Stimulated activated CD4-positive, alpha-beta T cell treated with anti-CD3 and anti-CD28 coated beads, Interleukin-2, amount 100 ng/mL, for 4 hours (primary cell): ENCODE measurements at regions not wholly inside any gene's neighbourhood (a gene's known extent, or its start where the extent isn't known, plus 50 kb on each side); places are given as distances from the start of the nearest gene placed in this dataset.
"Not testable (repeated sequence)": the region's sequence is repeated elsewhere in the genome, so short reads cannot be mapped to it uniquely, and the experiment has no call there.

Experiments
- DNase-seq: peaks from one replicate; pipeline ENCODE4 v3.0.0-alpha.2; 2020; ENCODE audit warnings: low read depth

- no peak for DNase-seq
Observed at GRCh38 chr4:129254526-129254925, 158.6 kb downstream of the C4orf33 start.

- no peak for DNase-seq
Observed at GRCh38 chr4:129261584-129261983, 165.6 kb downstream of the C4orf33 start.

GRCh38 chr4:129264008-129264657 is 168.2 kb downstream of the C4orf33 start:
- no peak for DNase-seq

GRCh38 chr4:129278868-129279267 is 182.9 kb downstream of the C4orf33 start:
- no peak for DNase-seq

DNA sequence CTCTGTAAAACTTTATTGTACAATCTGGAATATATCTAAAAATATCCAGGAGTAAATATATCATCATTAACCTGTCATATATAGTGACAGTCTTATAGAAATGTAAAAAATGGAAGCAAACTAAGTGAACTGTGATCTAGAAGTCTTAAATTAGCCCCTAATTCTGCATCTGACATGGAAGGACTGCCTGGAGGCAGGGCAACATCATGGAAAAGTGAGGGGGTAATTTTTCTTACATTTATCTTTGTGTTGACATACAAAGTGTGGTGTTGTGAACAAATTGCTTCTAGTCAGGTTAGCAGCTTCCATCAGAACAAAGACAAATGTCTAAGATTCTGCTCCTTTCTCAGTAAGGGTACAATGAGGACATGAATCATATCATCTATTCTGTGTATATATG is 186.3 kb downstream of the C4orf33 start:
- DNase-seq = no peak

GRCh38 chr4:129292194-129292593 is 196.2 kb downstream of the C4orf33 start:
- DNase-seq = not testable (repeated sequence)

GRCh38 chr4:129314781-129315180 is 218.8 kb downstream of the C4orf33 start:
- DNase-seq = no peak

DNA sequence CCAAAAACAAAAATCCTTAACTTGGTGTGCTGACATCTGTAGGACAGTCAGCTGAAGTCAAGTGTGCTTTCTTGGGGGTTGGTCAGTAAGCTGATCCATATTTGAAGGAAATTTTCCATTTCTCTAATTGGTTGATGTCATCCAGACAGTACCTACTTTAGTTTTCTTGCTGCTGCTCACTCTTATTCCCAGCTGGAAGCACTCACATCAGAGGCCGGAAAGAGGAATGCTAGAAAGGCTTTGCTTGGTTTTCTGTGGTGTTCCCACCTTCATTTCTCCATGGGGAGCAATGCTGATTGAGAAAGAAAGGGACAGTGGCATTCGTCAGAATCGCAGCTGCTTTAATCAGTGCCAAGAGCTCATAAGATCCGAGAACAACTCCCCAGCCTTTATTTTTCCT is 227.0 kb downstream of the C4orf33 start:
- DNase-seq = no peak

GRCh38 chr4:129323658-129324057 is 227.7 kb downstream of the C4orf33 start:
- DNase-seq = no peak

GRCh38 chr4:129326571-129327460 is 230.9 kb downstream of the C4orf33 start:
- DNase-seq = no peak

- DNase-seq = no peak
Observed at GRCh38 chr4:129327637-129328036, 231.7 kb downstream of the C4orf33 start.

- DNase-seq = no peak
Observed at GRCh38 chr4:129328162-129328561, 232.2 kb downstream of the C4orf33 start.

- no peak for DNase-seq
Observed at GRCh38 chr4:129334136-129334535, 238.2 kb downstream of the C4orf33 start.

- no peak for DNase-seq
Observed at GRCh38 chr4:129335276-129335675, 239.3 kb downstream of the C4orf33 start.

GRCh38 chr4:129335818-129336217 is 239.9 kb downstream of the C4orf33 start:
- DNase-seq = no peak

GRCh38 chr4:129336457-129337227 is 240.7 kb downstream of the C4orf33 start:
- DNase-seq = no peak

DNA sequence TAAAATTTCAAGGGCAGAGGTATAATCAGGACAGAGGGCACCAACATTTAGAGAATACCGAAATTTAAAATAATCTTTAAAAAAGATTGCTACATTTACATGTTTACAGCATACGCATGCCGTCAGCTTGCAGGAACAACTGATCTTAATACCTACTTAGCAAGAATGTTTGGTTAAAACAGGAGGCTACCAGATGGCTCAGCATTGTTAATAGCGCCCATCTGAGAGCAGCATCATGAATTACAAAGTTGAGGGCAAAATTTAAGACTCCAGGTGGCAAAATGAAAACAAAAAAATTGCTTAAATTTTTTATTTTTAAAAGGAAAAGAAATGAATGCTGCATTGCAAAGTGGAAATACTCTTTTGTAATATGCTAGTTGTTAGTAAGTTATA is 241.3 kb downstream of the C4orf33 start:
- no peak for DNase-seq

DNA sequence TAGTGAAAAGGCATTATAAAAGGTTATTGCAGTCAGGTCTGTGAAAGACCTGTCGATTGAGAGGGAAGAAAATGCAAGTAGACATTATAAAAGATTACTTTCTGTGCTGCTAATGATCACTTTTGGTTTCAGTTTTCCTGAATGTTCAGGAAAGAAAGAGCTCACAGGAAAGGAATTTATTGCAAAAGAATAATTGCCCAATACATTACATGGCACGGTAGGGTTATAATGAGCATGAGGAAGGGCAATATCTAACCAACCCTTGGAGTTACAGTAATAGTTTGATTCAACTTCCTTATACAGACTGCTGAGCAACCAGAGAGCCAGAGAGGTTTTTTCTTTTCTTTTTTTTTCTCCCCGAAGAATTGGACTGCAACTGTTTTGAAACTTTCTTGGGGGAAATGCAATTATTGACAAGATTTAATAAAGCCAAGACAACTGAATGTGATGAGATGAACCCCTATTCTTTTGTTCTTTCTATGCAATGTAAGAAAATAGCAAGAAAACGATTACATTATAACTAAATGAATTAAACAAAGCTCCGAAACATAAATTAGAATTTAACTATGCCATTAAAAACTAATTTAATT is 247.0 kb downstream of the C4orf33 start:
- no peak for DNase-seq

DNA sequence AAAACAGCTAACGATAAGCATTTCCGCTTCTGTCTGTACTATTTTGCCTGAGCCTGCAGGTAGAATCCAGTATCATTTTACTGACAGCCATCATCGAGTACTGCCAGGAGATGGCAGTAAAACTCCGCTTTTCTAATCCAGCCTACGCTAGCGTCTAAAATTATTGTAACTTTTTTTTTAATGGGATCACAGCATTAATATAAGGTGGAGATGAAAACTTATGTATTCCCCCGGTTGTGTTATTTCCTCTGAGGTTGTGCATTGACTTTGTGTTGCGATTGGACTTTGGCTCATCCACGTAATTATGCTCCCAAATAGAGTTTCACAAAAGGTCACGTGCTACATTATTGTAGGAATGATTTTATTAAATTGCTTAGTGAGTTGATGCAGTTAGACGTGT is 248.1 kb downstream of the C4orf33 start:
- DNase-seq = no peak

DNA sequence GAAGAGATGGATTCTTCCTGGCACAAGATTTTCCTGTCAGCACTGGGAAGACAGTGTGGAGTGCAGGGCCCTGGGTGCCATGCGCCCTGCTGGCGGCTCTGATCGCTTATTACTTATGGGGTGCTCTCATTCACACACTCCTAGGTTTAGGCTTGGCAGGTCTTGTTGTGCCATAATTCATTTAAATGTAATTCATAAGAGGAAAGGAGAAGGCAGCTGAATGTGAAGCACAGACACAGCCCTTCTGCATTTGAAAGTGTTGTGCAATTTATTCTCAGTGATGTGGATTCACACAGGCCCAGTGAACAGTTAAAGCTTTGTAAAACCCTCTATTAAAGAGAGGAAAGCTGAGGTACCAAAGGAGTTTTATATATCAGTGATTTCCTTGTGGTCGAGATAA is 249.7 kb downstream of the C4orf33 start:
- no peak for DNase-seq

GRCh38 chr4:129346036-129346435 is 250.1 kb downstream of the C4orf33 start:
- DNase-seq = no peak

GRCh38 chr4:129346734-129347133 is 250.8 kb downstream of the C4orf33 start:
- DNase-seq = no peak
